PC-3 (cell line): ENCODE measurements at regions not wholly inside any gene's neighbourhood (a gene's known extent, or its start where the extent isn't known, plus 50 kb on each side); places are given as distances from the start of the nearest gene placed in this dataset.

Source experiments
- CTCF ChIP-seq: fragments of 300-600 bp; sonication (generic); conservative IDR thresholded peaks from 2 replicates; pipeline ENCODE4 v1.5.1; 2017; ENCODE audit warnings: antibody characterized with exemption, low read depth, mild to moderate bottlenecking, low read length
- EZH2 ChIP-seq: fragments of 300-600 bp; sonication (generic); IDR thresholded peaks from one replicate; pipeline ENCODE4 v1.6.1; 2017; ENCODE audit warnings: antibody characterized with exemption, mild to moderate bottlenecking, low read length; ENCODE audit not compliant: unreplicated experiment
- EZH2phosphoT487 ChIP-seq: fragments of 300-600 bp; sonication (generic); IDR thresholded peaks from 2 replicates; pipeline ENCODE4 v1.6.1; 2018; ENCODE audit warnings: mild to moderate bottlenecking, antibody characterized with exemption, low read length, borderline replicate concordance

GRCh38 chr2:217332866-217333265, 473.0 kb upstream of the TNP1 start:
- TF ChIP-seq CTCF (no peak), EZH2 (no peak), EZH2phosphoT487 (no peak)
